Right renal pelvis (tissue), 4 donors: ENCODE measurements at regions not wholly inside any gene's neighbourhood (a gene's known extent, or its start where the extent isn't known, plus 50 kb on each side); places are given as distances from the start of the nearest gene placed in this dataset.

Source experiments
- DNase-seq, 4 donors: peaks; one replicate each; pipeline ENCODE4 v3.0.0-alpha.2; 2013; ENCODE audit warnings: low read depth in 4 of 4, low spot score in 3 of 4, missing footprints in 1 of 4

DNA sequence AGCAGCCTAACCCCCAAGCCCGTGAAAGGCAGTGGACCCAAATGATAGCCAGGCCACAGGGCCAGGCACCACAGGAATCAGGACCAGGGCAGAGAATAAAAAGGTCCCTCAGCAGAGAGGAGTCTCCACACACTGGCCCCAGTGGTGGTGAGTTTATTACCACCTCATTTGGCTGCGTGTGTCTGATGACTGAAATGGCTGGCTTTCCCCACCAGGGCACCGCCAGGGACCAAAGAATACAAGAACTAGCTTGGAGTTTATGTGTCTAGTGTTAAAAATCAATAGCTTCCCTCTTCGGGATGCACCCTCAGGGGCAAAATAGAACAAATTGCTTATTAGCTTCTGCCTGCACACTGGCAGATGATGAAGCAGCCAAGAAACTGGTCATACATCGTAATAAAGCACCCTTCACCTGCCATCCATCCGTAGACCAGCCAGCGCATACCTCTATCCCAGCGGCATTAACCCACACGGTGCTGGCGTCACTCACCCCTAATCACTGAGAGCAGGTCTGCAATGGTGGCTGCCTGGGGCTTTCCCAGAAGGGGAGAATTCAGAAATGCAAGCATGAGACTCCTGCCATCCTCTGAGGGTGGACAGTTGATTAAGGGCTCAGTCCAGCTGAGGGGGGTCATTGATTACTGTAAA, 223.7 kb upstream of the ZMIZ1 start:
- no peak for DNase-seq

DNA sequence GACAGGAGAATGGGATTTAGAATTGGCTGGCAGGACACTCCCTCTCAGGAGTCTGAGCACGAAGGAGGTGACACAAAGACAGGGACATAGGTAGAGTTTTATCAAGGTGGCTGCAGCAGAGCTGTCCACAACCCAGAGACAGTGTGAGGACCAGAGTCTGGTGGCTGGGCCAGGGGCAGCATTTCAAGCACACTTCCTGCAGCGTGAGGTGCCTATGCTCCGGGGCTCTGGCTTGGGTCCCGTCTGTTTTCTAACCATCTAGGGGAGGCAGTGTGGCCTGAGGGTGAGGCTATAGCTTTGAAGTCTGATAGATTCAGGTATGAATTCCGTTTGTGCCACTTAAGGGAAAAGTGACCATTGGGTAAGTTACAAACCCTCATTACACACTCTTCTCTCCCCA, 222.7 kb upstream of the ZMIZ1 start:
- no peak for DNase-seq

DNA sequence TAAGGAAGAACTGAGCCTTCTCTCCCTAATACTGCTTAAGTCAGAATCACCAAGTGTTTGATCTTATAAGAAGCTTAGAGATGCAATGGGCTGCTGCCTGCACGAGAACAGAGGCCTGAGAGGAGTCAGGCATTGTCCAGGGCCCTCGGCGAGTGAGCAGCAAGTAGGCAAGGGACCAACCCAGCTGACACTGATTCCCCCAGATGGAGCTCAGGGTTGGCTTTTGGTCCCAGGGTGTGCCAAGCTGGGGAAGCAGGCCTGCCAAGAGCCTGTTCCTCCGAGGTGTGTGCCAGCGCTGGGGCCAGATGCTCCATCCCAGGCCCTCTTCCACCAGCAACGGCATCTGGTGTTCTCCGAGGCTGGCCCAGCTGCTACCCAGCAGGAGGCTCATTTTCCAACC, 222.0 kb upstream of the ZMIZ1 start:
- no peak for DNase-seq

DNA sequence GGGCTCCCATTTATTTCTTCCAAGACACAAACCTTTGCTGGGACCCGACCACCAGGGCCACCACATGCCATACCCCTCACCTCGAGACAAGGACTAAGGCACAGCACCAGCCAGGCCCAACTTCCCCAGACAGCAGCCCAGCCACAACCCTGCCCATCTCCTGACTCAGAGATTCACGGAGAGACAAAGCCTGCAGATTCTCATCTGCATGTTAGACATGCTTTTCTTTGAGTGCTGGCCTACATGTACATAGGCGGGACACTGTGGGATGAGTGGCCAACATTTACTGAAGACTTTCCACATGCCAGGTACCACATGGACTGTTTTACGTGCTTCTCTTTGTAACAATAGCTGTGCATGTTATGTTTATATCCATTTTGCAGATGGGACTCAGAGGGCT, 221.3 kb upstream of the ZMIZ1 start:
- no peak for DNase-seq

DNA sequence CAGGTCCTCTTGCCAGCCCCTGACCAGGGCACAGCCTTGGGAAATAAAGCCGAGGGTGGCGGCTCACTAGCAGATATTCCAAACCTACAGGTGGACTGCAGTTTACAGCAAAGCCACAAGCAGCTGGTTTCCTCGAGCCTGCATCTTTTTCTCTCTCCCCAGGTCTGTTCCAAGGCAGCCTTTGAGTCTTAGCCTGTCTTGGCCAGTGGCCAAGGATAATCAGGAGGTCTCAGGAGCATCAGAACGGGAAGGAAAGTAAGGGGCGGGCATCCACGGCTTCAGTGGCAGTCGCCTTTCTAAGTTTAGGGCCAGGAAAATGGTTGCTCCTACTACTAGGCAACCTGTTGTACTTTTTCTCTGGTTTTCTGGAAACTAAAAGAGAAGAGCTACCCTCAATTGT, 219.7 kb upstream of the ZMIZ1 start:
- DNase-seq, result no peak

DNA sequence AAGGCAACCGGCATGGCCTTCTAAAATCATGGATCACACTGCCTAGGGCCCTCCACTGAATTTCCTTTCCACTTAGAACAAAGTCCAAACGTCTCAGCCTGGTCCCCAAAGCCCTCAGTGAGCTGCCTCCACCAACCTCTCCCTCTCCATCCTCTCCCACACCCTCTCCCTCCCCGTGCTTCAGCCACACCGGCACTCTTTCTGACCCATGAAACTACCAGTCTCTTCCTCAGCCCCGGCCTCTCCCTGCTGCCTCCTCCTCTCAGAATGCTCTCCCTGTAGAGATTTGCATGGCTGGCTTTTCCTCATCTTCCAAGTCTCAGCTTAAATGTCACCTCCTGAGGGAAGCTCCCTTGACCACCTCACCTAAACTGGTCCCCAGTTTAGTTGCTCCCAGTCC, 219.0 kb upstream of the ZMIZ1 start:
- no peak for DNase-seq

DNA sequence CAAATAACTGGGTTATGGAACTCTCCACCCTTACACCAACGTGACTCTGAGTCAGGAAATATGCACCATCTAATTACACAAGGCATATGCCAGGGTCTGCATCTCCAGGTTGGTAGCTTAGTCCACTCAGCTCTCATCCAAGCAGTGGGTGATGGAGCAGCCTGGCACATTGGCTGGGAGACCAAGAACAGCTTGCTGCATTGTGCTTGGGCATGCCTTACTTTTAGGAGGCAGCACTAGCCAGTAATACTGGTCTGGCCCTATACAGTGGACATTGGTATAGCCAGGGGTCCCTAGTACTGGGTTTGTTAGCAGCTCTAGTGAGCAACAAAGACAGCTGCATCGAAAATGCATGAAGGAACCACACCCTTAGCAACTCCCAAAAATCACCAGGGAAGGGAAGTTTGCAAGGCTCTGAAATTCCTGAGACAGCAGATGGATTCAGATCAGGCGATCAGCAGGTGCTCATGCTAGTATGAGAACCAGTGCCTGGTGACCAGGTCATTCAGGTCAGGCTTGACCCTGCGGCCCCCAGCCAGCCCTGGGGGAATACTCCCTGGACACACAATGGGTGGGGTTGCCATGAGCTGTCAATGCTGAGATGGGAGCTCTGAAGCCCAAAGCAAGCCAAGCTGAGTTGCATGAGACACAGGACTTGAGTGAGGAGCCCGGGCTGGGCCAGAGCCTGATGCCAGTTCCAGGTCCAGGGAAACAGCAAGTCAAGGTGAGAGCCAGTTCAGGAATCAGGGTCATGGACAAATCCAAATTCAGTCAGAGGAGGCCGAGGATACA, 217.9 kb upstream of the ZMIZ1 start:
- no peak for DNase-seq

DNA sequence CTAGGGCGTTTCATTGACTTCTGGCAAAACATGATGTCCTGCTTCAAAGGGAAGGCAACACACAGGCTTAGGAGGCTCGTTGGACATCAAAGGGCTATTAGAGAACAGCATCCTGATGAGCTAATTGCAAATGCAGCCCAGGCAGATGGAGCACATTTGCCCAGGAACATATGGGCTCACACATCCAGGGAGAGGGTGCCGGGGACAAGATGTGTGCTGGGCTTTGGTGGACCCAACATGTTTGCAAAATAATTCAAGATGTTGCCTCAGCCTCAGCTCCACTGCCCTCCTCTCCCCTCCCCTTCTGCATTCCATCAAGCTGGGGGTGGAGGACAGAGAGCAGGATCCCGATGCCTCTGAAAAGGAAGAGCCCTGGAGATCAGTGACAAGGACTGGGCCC, 217.1 kb upstream of the ZMIZ1 start:
- DNase-seq, result no peak

DNA sequence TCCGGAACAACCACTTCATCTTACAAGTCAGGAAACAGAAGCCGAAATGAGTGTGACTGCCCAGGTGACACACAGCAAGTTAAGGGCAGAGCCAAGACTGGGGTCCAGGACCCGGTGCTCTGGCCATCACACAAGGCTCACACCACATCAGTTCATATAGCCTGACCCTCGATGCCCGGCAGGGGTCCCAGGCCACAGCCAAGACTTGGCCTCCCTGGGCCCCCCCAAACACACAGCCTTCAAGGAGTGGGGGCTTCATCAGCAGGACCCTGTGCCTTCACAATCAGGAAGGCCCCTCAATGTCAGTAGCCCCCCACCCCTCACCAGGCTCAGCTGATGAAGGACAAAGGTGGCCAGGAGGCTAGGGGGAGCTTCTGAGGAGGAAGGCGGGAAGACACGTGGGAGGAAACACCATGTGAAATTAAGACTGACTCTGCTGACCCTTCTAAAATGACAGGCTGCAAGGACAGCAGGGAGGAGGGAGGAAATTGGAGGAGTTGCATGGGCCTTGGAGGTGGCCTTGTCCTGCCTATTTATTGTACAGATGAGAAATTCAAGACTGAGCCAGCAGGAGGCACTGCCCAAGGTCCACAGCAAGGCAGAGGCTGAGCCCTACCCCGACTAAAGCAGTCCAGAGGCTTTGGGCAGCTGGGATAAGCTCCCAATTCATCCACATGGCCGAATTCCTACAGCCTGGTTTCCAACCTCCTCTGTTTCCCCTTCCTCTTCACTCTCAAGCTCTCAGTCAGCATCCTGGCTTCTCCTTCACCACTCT, 216.1 kb upstream of the ZMIZ1 start:
- peak in 2 of 4 donors; percentile 20 to 33 for DNase-seq

DNA sequence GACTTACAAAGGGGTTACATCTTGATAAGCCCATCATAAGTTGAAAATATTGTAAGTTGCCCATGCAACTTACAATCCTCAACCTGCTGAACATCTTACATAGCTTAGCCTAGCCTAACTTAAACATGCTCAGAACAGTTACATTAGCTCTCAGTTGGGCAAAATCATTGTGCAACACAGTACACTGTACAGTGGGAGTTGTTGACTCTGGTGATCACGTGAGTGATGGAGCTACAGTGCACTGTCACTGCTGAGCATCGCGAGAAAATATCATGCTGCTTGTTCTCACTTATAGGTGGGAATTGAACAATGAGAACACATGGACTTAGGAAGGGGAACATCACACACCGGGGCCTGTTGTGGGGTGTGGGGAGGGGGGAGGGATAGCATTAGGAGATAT, 214.9 kb upstream of the ZMIZ1 start:
- DNase-seq, result no peak

DNA sequence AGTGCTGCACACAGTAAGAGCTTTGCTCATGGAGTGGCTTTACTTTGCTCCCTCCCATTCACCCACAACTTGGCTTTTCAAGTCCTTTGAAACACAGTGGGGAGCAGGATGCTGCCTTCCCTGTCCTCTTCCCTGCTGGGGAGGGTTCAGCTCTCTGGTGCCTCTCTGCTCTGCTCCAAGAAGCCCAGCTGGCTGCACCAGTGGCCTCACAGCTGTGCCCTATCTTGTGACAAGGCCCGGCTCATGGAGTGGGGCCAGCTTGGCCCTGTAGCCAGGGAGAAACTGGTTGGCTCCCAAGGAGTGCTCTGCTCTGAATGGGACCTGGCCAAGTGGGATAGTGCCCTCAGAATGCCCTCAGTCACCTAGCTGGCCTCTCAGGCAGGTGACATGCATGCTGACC, 212.3 kb upstream of the ZMIZ1 start:
- DNase-seq, result peak in 2 of 4 donors; percentile 24 to 28

DNA sequence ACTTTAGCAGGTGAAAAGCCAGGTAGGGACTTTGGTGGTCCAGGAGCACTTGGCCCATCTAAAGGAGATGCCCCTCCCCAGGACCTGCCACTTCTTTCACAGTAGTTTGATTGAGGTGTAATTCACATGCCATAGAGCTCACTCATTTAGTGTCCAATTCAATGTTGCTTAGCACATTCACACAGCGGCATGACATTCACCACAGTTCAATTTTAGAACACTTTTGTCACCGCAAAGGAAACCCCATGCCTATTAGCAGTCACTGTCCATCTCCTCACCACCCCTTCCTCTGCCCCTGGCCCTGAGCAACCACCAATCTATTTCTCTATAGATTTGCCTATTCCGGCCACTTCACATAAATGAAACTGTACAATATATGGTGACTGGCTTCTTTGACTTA, 211.6 kb upstream of the ZMIZ1 start:
- no peak for DNase-seq

DNA sequence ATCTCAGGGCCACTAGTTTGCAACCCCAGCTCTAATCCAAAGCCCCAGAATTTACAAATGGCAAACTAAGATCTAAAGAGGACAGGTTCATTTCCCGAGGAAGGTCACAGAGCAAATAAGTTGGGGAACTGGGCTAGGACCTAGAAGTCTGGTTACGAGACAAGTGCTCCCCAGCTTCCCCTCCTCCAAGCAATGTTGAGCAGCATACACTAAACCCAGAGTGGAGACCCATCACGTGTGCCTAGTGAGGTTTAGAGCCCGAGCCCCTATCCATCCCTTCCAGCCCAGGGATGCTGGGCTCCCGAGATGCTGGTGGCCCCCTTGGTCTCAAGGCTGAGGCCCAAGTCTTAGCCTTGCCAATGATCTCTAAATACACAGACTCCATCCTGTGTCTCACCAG, 209.5 kb upstream of the ZMIZ1 start:
- no peak for DNase-seq

DNA sequence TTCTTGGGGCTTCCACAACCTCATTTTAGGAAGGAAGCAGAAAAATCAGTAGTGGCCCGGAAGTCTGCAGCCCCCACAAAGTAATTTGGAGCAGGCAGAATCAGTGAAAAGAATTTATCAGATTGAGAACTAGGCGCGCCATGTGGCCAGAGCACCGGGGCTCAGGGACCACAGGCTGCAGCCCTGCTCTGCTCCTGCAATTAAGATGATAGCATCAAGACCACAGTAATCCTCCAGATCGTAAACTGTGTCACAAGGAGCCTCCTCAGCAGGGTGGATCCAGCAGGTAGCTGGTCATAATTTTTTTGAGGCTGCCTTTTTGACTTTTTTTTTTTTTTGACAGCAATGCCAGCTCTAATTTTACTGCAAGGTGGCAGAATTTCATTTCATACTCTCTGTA, 209.0 kb upstream of the ZMIZ1 start:
- no peak for DNase-seq

DNA sequence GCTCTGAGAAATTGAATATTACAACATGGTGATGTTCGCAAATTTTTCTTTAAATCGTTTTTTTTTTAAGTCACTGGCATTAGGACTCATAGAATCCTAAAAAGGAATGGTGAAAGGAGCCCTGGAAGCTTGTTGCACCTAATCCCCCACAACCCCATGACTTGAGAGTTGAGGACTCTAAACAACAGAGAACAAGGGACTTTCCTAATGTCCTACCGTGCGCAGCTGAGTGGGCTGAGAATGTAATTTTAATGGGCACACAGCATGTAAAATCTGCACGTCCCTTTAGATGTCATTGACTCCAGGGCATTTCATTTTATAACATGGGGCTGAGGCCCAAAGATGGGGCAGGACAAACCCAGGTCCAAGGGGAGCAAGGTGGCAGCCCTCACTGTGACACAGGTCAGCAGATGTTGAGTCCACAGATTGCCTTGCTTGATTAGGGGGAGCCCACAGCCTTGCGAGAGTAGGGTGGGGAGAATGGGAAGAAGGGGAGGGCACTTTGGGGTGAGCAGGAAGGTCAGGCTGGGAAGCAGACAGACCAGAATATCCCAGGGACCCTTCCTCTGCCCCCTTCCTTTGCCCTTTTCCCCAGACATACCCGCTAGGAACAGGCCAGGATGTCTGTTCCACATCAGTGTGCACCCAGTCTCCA, 208.4 kb upstream of the ZMIZ1 start:
- DNase-seq, result no peak

DNA sequence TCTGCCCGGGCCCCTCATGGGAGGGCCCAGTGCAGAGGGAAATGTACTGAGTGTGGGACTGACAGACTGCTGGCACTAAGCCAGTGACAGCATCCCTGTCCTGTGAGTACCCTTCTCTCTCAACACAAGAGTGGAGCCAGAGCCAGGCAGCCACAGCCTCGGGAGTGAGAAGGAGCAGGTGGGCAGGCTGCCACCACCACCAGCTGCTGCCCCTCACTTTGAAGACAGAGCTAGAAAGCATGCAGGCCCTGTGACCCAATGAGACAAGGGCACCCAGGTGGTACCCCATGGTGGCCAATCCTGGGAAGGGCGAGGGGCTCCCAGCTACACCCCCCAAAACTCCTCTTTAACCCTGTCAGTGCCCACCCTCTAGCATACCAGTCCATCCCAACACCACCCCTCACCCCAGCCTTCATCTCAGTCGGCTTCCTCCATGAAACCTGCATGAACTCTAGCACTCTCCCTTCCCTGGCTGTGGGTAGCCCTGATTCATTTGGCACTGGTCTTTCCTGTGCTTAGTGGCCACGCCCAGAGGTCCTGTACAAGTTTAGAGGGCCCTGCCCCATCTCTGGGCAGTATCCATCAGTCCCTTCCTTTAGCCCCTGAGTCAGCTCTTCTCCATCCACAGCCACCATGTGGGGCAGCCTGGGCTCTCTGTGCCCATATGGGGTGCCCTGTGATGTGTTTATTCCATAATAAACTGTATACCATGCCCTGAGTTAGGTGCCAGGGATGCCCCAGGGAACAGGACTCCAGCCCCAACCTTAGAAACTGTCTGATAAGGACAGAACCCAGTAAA, 207.0 kb upstream of the ZMIZ1 start:
- DNase-seq, result no peak

DNA sequence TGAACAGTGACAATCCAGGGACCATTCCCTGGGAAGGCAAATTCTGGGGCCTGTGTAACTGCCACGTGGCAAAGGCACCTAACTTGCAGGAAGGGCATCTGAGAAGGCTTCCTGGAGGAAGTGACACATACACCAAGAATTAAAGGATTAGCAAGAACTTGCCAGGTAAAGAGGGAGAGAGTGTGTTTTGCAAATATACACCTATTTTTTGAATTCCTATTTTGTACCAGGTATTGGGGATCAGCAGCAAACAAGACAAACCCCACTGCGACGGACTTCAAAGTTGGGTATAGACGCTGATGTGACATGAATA, 206.5 kb upstream of the ZMIZ1 start:
- no peak for DNase-seq

DNA sequence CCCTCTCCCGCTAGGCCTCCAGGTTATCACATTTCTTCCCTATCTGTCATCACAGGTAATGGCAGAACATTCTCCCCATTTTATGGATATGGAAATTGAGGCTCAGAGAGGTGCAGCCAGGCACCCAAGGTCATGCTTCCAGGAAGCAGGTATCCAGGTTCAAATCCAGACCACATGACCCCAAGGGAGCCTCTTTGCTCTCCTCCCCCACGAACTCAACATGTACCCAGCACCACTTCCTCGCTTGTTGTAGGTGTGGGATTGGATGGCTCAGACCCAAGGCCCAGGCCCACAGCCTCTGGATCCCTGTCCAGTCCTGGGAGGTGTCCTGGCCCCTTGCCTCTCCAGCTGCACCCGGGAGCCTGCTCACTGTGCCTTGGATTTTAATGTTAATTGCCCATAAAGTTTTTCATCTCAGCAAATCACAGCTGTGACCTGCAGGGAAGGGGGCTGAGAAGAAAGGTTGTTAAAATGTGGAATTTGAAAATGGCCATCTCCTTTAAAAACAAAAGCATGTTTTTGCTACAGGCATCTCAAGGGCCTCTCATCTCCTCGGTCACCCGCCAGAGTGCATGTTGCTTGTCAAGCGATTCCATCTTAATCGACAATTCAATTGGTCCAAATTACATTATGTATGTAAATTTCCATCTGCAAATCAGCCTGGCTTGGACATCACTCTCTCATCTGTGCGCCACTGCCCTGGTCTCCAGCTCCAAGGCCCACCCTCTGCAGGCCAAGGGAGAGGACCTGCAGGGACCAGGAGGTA, 205.4 kb upstream of the ZMIZ1 start:
- no peak for DNase-seq

DNA sequence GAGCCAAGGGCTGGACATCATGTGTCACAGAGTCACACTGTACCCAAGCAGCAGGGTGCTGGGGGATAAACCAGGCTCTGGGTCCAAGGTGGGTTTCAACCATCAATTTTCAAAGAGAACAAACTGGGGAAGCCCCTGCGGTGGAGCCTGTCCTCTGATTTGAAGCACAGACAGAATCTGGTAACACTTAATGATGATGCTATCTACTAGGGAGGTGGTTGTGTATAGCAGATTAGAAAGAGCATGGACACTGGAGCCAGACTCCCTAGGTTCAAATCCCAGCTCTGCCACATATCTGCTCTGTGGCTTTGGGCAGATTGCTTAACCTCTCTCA, 204.9 kb upstream of the ZMIZ1 start:
- no peak for DNase-seq
